Calu3 (cell line): ENCODE measurements at regions not wholly inside any gene's neighbourhood (a gene's known extent, or its start where the extent isn't known, plus 50 kb on each side); places are given as distances from the start of the nearest gene placed in this dataset.

ENCODE experiments used
- BruUV-seq: library from RNA; stranded (reverse); fragments of 400-500 nt; replicated peaks from 2 replicates; lab custom pipeline; 2021; lab: Mats Ljungman, UMichigan
- CTCF ChIA-PET: fragments of 300-600 bp; sonication (Branson Sonifier 250); formaldehyde crosslinking; loops from one replicate; lab custom pipeline; 2022; ENCODE audit warnings: antibody characterized with exemption; lab: Charles Lee
- DNase-seq: peaks from one replicate; pipeline ENCODE4 v3.0.0; 2022
- H3K27ac Mint-ChIP-seq: one replicate; pipeline ENCODE4 v1.8.0; 2022; ENCODE audit warnings: mixed read lengths; ENCODE audit not compliant: unreplicated experiment
- H3K27me3 Mint-ChIP-seq: one replicate; pipeline ENCODE4 v1.8.0; 2022; ENCODE audit warnings: mixed read lengths; ENCODE audit not compliant: unreplicated experiment
- H3K36me3 Mint-ChIP-seq: one replicate; pipeline ENCODE4 v1.8.0; 2022; ENCODE audit warnings: mild to moderate bottlenecking, moderate library complexity, mixed read lengths; ENCODE audit not compliant: insufficient read depth, unreplicated experiment
- H3K4me1 Mint-ChIP-seq: one replicate; pipeline ENCODE4 v1.8.0; 2022; ENCODE audit warnings: mild to moderate bottlenecking, low read depth, mixed read lengths; ENCODE audit not compliant: unreplicated experiment
- H3K4me3 Mint-ChIP-seq: one replicate; pipeline ENCODE4 v1.8.0; 2022; ENCODE audit warnings: mild to moderate bottlenecking, low read depth, moderate library complexity, mixed read lengths; ENCODE audit not compliant: unreplicated experiment
- H3K9me3 Mint-ChIP-seq: one replicate; pipeline ENCODE4 v1.8.0; 2022; ENCODE audit warnings: low read depth, mixed read lengths; ENCODE audit not compliant: unreplicated experiment
- intact Hi-C: fragments of 100-400 bp; cut with micrococcal nuclease; formaldehyde crosslinking; loops from one replicate; pipeline ENCODE4 v1.10.0; 2022; ENCODE audit not compliant: unreplicated experiment
- TF ChIP-seq, protein P1 (sequence below): fragments of 200-600 bp; IDR thresholded peaks from one replicate; pipeline ENCODE4 v1.8.0; 2022; ENCODE audit warnings: antibody characterized with exemption; ENCODE audit not compliant: unreplicated experiment

DNA sequence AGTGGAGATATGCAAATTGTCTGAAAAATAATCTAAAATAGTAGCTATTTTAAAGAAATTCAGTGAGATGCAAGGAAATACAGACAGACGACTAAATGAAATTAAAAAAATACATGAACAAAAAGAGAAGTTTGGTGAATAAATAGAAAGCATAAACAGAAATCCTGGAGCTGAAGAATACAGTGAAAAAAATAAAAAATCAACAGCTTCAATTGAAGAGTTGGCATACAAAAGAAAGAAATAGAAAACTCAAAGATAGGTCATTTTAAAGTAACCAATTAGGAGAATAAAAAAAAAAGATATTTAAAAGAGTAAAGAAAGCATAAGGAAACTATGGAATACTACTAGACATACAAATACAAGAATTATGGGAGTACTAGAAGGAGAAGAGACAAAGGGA lies 2191.5 kb upstream of the PCDH20 start:
- BruUV-seq, result no TSS peak
- H3K4me3 Mint-ChIP-seq, result no peak overlapping the region
- H3K36me3 Mint-ChIP-seq, result no peaks in the 10 kb centered on the region
- H3K27ac Mint-ChIP-seq, result no peak overlapping the region
- TF ChIP-seq, protein P1, sequence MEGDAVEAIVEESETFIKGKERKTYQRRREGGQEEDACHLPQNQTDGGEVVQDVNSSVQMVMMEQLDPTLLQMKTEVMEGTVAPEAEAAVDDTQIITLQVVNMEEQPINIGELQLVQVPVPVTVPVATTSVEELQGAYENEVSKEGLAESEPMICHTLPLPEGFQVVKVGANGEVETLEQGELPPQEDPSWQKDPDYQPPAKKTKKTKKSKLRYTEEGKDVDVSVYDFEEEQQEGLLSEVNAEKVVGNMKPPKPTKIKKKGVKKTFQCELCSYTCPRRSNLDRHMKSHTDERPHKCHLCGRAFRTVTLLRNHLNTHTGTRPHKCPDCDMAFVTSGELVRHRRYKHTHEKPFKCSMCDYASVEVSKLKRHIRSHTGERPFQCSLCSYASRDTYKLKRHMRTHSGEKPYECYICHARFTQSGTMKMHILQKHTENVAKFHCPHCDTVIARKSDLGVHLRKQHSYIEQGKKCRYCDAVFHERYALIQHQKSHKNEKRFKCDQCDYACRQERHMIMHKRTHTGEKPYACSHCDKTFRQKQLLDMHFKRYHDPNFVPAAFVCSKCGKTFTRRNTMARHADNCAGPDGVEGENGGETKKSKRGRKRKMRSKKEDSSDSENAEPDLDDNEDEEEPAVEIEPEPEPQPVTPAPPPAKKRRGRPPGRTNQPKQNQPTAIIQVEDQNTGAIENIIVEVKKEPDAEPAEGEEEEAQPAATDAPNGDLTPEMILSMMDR, result no peak
- CTCF ChIA-PET, result no interaction called here
- no peaks in the 10 kb centered on the region for H3K27me3 Mint-ChIP-seq
- no peaks in the 10 kb centered on the region for H3K9me3 Mint-ChIP-seq
- H3K4me1 Mint-ChIP-seq, result no peaks in the 10 kb centered on the region
- no peak for DNase-seq
- intact Hi-C loops, result no loop called here

DNA sequence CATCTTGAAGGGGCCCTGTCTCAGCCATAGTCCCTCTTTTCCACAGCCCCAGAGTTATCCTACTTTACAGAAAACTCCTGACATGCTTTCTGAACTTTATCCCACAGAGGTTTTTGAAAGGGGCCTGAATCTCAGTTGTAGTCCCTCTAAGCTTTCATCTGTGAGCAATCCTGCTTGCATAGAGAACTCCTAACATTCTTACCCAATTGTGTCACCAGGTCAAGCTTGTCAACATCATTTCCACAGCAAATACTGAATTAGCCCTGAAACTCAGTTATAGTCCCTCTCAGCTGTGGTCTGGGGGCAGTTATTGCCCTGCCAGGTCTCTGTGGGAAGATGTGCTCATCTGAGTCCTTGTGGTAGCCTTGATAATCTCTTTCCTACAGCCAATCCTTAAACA lies 2190.3 kb upstream of the PCDH20 start:
- Mint-ChIP-seq H3K9me3 (no peaks in the 10 kb centered on the region), H3K36me3 (no peaks in the 10 kb centered on the region), H3K27me3 (no peaks in the 10 kb centered on the region), H3K4me1 (no peaks in the 10 kb centered on the region), H3K4me3 (no peak overlapping the region), H3K27ac (no peak overlapping the region)
- no TSS peak for BruUV-seq
- CTCF ChIA-PET, result no interaction called here
- TF ChIP-seq, protein P1, result no peak
- no peak for DNase-seq
- intact Hi-C loops, result no loop called here

DNA sequence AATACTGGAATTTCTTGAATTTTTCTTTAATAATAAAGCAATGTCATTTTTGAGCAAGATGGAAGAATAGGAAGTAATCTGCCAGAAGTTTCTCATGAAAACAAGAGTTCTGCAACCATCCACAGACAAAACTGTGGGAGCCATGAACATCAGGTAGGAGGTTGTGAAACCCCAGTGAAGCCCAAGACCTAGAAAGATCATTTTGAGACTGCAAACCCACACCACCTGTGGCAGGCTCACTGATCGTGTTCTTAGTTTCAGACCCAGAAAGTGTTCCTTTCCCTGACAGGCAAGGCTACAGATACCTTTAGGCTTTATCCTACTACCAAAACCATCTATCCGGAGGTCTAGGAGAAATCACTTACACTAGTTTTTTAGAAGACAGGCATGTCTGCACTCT lies 2189.8 kb upstream of the PCDH20 start:
- Mint-ChIP-seq H3K9me3 (no peaks in the 10 kb centered on the region), H3K27ac (no peak overlapping the region), H3K36me3 (no peaks in the 10 kb centered on the region), H3K27me3 (no peaks in the 10 kb centered on the region), H3K4me1 (no peaks in the 10 kb centered on the region), H3K4me3 (no peak overlapping the region)
- no peak for DNase-seq
- TF ChIP-seq, protein P1, result no peak
- no TSS peak for BruUV-seq
- CTCF ChIA-PET, result no interaction called here
- intact Hi-C loops, result no loop called here

DNA sequence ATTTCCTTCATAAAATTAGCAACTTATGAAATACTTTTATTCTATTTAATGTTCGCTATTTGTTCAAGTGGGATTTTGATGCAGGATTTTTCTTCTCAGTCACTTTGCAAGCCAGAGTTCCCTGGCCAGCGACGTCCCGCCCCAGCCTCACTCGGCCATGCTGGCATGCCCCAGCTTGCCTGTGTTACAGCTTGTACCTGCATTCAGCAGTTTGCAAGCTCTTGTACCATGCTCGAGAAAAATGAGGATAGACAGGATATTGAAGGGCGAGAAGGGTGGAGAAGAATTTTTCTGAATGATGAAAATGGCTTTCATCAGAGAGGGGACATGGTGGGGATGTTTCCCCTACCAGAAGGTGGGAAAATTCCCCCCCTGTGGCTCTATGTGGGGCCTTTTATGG lies 2180.2 kb upstream of the PCDH20 start:
- no peaks in the 10 kb centered on the region for H3K9me3 Mint-ChIP-seq

More for the DNA sequence above, 2180.2 kb upstream of the PCDH20 start:
- no peak for DNase-seq
- H3K4me1 Mint-ChIP-seq, result no peaks in the 10 kb centered on the region
- intact Hi-C loops, result no loop called here
- no peak overlapping the region for H3K27ac Mint-ChIP-seq
- CTCF ChIA-PET, result no interaction called here
- H3K4me3 Mint-ChIP-seq, result no peak overlapping the region
- no peaks in the 10 kb centered on the region for H3K36me3 Mint-ChIP-seq
- TF ChIP-seq, protein P1, result no peak
- H3K27me3 Mint-ChIP-seq, result no peaks in the 10 kb centered on the region
- no TSS peak for BruUV-seq
